Right atrium auricular region (tissue), 2 donors: ENCODE measurements at regions not wholly inside any gene's neighbourhood (a gene's known extent, or its start where the extent isn't known, plus 50 kb on each side); places are given as distances from the start of the nearest gene placed in this dataset.
A peak's percentile ranks its signal among the peaks of the same experiment; 100 is the strongest.

Experiments
- DNase-seq: peaks from one replicate; pipeline ENCODE4 v3.0.0-alpha.2; 2019; ENCODE audit warnings: low spot score
- H3K27ac ChIP-seq, 2 donors: fragments of 200-600 bp; sonication (generic); 1 replicate in 1 of 2; 2 replicates in 1 of 2; pipeline ENCODE4 v1.5.1; 2016 to 2019
- H3K27me3 ChIP-seq, 2 donors: fragments of 200-600 bp; sonication (generic); one replicate each; pipeline versions ENCODE4 v1.5.1 to v1.6.0; 2017 to 2019
- H3K36me3 ChIP-seq: fragments of 200-600 bp; sonication (generic); one replicate; pipeline ENCODE4 v1.5.1; 2016
- H3K4me1 ChIP-seq, 2 donors: fragments of 200-600 bp; sonication (generic); one replicate each; pipeline versions ENCODE4 v1.5.1 to v1.6.0; 2017 to 2019
- H3K4me3 ChIP-seq, 2 donors: fragments of 200-600 bp; sonication (generic); 1 replicate in 1 of 2; 2 replicates in 1 of 2; pipeline ENCODE4 v1.5.1; 2017 to 2019; ENCODE audit warnings: mild to moderate bottlenecking in 1 of 2, moderate library complexity in 1 of 2
- H3K9me3 ChIP-seq, 2 donors: fragments of 200-600 bp; sonication (generic); one replicate each; pipeline ENCODE4 v1.5.1; 2019
- CTCF ChIP-seq, 2 donors: fragments of 200-600 bp; sonication (generic); IDR thresholded peaks; one replicate each; pipeline ENCODE4 v1.5.1; 2019; ENCODE audit warnings: antibody characterized with exemption in 2 of 2

DNA sequence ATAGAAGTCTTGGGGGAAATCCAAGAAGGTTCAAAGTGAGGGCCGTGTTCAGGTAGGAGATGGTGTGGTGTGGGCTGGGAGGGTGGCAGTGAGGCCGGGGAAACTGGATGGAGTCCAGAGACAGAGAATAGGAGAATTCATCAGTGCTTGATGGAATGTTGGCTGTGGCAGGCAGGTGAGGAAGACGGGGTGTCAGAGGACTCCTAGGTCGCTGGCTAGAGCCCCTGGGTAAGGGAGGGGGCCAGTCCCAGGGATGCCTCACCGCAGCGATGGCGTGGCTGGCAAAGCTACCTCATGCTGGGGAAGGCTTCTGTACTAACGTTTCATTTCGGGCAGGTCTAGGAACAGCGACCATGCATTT lies 373.0 kb downstream of the RPS24 start:
- Histone ChIP-seq H3K9me3 (no peaks in the 10 kb centered on the region), H3K27ac (no peak overlapping the region), H3K4me3 (peak overlapping the region; percentile 15 to 33), H3K4me1 (peaks cover 0 to 55% of the 10 kb centered on the region in 2 donors), H3K36me3 (no peaks in the 10 kb centered on the region), H3K27me3 (no peaks in the 10 kb centered on the region)
- TF ChIP-seq CTCF (IDR thresholded peaks at IDR 0.05) = no peak
- no peak for DNase-seq

GRCh38 chr10:78407009-78407711 lies 373.5 kb downstream of the RPS24 start:
- Histone ChIP-seq H3K4me3 (peak overlapping the region; percentile 25 to 33), H3K27ac (peak overlapping the region; percentile 26 to 61)

GRCh38 chr10:78407966-78408365 lies 374.3 kb downstream of the RPS24 start:
- peaks cover 0 to 42% of the 10 kb centered on the region in 2 donors for H3K4me1 ChIP-seq
- peak overlapping the region; percentile 73 to 83 for H3K27ac ChIP-seq
- no peaks in the 10 kb centered on the region for H3K27me3 ChIP-seq
- no peak for DNase-seq
- no peak for TF ChIP-seq CTCF (IDR thresholded peaks at IDR 0.05)
- no peak overlapping the region for H3K4me3 ChIP-seq
- no peaks in the 10 kb centered on the region for H3K9me3 ChIP-seq
- H3K36me3 ChIP-seq = no peaks in the 10 kb centered on the region

More at GRCh38 chr10:78407009-78407711, 373.5 kb downstream of the RPS24 start:
- TF ChIP-seq CTCF (IDR thresholded peaks at IDR 0.05) = no peak
- DNase-seq = peak; percentile 75
- no peaks in the 10 kb centered on the region for H3K27me3 ChIP-seq
- no peaks in the 10 kb centered on the region for H3K9me3 ChIP-seq
- peaks cover 0 to 50% of the 10 kb centered on the region in 2 donors for H3K4me1 ChIP-seq
- no peaks in the 10 kb centered on the region for H3K36me3 ChIP-seq

DNA sequence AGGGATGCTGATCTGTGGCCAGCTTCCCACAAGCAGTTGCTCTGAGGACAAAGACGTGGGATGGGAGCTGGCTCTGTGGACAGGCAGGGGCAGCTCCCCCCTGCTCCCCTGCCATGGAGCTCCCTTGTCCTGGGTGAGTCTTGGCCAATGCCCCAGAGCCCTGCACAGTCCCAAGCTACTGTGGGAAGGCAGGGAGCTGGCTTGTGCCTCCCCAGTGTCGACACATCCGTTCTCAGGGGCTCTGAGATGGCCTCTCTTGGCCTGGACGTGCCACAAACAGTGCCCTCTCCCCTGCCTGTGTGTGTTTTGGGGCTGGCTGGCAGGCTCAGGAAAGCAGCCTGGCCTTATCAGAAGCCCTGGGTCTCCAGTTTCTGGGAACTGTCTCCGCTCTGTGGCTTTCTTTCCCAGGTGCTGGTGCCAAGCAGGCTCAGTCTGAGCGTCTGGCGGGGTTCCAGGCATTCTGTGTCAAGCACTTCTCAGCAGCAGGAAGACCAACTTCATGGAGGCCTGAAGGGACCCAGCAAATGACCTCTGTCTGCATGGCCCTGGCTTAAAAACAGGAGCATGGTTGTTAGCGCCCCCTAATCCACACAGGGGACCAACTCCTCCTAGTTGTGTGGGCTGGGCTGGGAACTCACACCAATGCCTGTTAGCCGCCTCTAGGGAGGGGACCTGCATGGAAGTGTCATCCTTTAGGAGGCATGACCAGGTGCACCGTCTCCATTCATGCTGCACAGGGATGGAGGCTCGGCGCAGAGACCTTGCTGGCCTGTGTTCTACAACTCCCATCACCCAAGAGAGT lies 375.2 kb downstream of the RPS24 start:
- H3K9me3 ChIP-seq = no peaks in the 10 kb centered on the region
- H3K27ac ChIP-seq = peak overlapping the region; percentile 73 to 83
- no peak overlapping the region for H3K4me3 ChIP-seq
- H3K36me3 ChIP-seq = no peaks in the 10 kb centered on the region
- no peaks in the 10 kb centered on the region for H3K27me3 ChIP-seq
- DNase-seq = peak; percentile 81
- H3K4me1 ChIP-seq = peaks cover 0 to 47% of the 10 kb centered on the region in 2 donors
- no peak for TF ChIP-seq CTCF (IDR thresholded peaks at IDR 0.05)

- H3K4me1 ChIP-seq = peaks cover 0 to 47% of the 10 kb centered on the region in 2 donors
- DNase-seq = no peak
- H3K27ac ChIP-seq = no peak overlapping the region
Measured at GRCh38 chr10:78410046-78410965, 376.6 kb downstream of the RPS24 start.

More at GRCh38 chr10:78410046-78410965, 376.6 kb downstream of the RPS24 start:
- no peaks in the 10 kb centered on the region for H3K27me3 ChIP-seq
- H3K9me3 ChIP-seq = no peaks in the 10 kb centered on the region
- H3K4me3 ChIP-seq = no peak overlapping the region
- no peaks in the 10 kb centered on the region for H3K36me3 ChIP-seq
- no peak for TF ChIP-seq CTCF (IDR thresholded peaks at IDR 0.05)
